ENCODE measurements at regions not wholly inside any gene's neighbourhood (a gene's known extent, or its start where the extent isn't known, plus 50 kb on each side); places are given as distances from the start of the nearest gene placed in this dataset.

DNA sequence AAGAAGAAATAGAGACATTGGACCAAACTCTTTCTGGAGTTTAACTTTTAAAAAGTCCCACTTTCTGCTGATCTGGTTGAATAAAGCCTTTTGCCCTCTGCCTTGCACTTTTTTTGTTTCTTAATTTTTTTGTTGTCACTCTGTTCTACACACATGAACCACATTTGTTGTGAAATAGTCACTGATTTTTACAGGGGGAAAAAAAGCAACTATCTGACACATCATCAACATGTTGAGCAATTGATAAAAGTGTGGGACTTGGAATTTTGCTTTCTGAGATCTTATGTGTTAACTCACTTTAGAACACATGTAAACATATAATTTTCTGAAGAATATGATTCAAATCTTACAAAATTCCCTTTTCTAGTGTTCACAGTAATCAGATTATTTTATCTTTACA lies 414.8 kb upstream of the FIGN start:
- TF ChIP-seq POLR2A (IDR thresholded peaks at IDR 0.05; ENCODE audit: low read depth, low read length) (no peak), MYC (IDR thresholded peaks at IDR 0.05; ENCODE audit: low read depth, low read length) (no peak), POLR2AphosphoS5 (IDR thresholded peaks at IDR 0.05; ENCODE audit: insufficient read depth, low read depth, low read length) (no peak), EZH2 (IDR thresholded peaks at IDR 0.05; ENCODE audit: borderline replicate concordance, low read depth, low read length, severe bottlenecking) (no peak), GATA2 (IDR thresholded peaks at IDR 0.05; ENCODE audit: insufficient read depth, insufficient read length, low read depth, low read length) (no peak)
- TF ChIP-seq, protein P1, sequence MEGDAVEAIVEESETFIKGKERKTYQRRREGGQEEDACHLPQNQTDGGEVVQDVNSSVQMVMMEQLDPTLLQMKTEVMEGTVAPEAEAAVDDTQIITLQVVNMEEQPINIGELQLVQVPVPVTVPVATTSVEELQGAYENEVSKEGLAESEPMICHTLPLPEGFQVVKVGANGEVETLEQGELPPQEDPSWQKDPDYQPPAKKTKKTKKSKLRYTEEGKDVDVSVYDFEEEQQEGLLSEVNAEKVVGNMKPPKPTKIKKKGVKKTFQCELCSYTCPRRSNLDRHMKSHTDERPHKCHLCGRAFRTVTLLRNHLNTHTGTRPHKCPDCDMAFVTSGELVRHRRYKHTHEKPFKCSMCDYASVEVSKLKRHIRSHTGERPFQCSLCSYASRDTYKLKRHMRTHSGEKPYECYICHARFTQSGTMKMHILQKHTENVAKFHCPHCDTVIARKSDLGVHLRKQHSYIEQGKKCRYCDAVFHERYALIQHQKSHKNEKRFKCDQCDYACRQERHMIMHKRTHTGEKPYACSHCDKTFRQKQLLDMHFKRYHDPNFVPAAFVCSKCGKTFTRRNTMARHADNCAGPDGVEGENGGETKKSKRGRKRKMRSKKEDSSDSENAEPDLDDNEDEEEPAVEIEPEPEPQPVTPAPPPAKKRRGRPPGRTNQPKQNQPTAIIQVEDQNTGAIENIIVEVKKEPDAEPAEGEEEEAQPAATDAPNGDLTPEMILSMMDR (IDR thresholded peaks at IDR 0.05; ENCODE audit: extremely low read depth in 1 of 2, insufficient read depth in 1 of 2, low read depth in 1 of 2, low read length in 2 of 2), result no peak
- TF ChIP-seq, protein P2, sequence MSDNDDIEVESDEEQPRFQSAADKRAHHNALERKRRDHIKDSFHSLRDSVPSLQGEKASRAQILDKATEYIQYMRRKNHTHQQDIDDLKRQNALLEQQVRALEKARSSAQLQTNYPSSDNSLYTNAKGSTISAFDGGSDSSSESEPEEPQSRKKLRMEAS (IDR thresholded peaks at IDR 0.05; ENCODE audit: insufficient read depth, insufficient read length), result no peak

Measured in endothelial cell of umbilical vein (primary cell).